K562 (cell line): ENCODE measurements at regions not wholly inside any gene's neighbourhood (a gene's known extent, or its start where the extent isn't known, plus 50 kb on each side); places are given as distances from the start of the nearest gene placed in this dataset.

Experiments
- ATAC-seq: fragments of 200-7000 bp; cut with Tn5 transposase; 3 replicates; pipeline ENCODE4 v1.9.1; 2020; ENCODE audit warnings: moderate library complexity
- BruUV-seq: library from RNA; stranded (reverse); fragments of 400-500 nt; replicated peaks from 2 replicates; lab custom pipeline; 2021; lab: Mats Ljungman, UMichigan
- CTCF ChIA-PET: fragments of 300-600 bp; formaldehyde crosslinking; extraction: SDS; loops from one replicate; lab custom pipeline; 2021; ENCODE audit warnings: low intra/inter-chr PET ratio; lab: Yijun Ruan, JAX
- POLR2A ChIA-PET: fragments of 300-600, 350-650 bp; sonication (Branson Sonifier 250); formaldehyde crosslinking; extraction: SDS; loops from one replicate; lab custom pipeline; 2021; ENCODE audit warnings: antibody characterized with exemption, inconsistent platforms; lab: Yijun Ruan, JAX
- DNase-seq, 4 experiments: peaks; one replicate each; pipeline versions ENCODE4 v3.0.0 to v3.0.0-alpha.2; 2011 to 2018; ENCODE audit warnings: low spot score in 3 of 4, mixed read lengths in 3 of 4; ENCODE audit errors: extremely low read depth in 1 of 4
- FAIRE-seq: peaks from 2 replicates; lab custom pipeline; 2011; peaks lifted over from hg19 to GRCh38; lab: Jason Lieb, UNC
- H2AFZ ChIP-seq: 2 replicates; pipeline ENCODE4 v1.6.0; 2011; ENCODE audit warnings: low read depth, low read length, control low read depth, inconsistent platforms
- H3K27ac ChIP-seq: fragments of 200-600 bp; 3 replicates; pipeline ENCODE4 v1.8.0; 2011; ENCODE audit warnings: low read depth, mild to moderate bottlenecking, control low read depth, inconsistent platforms, low read length, moderate library complexity, mixed read lengths; ENCODE audit errors: extremely low read depth
- H3K27me3 ChIP-seq, 2 experiments: fragments of 300-600 bp in 1 of 2; 2 replicates in 1 of 2; 3 replicates in 1 of 2; pipeline versions ENCODE4 v1.6.0 to v1.8.0; 2011; ENCODE audit warnings: inconsistent platforms in 2 of 2, low read length in 2 of 2, mild to moderate bottlenecking in 1 of 2, mixed read lengths in 1 of 2, moderate library complexity in 1 of 2; ENCODE audit not compliant: control insufficient read depth in 2 of 2, insufficient read depth in 2 of 2
- H3K36me3 ChIP-seq: fragments of 300-600 bp; 3 replicates; pipeline ENCODE4 v1.8.0; 2011; ENCODE audit warnings: mild to moderate bottlenecking, low read length, inconsistent platforms; ENCODE audit not compliant: control insufficient read depth, insufficient read depth
- H3K4me1 ChIP-seq, 2 experiments: fragments of 200-600 bp in 1 of 2; replicated peaks in 1 of 2; 2 replicates in 1 of 2; 3 replicates in 1 of 2; pipeline versions ENCODE4 v1.5.1 to v1.8.0; 2011; ENCODE audit warnings: inconsistent platforms in 2 of 2, low read length in 2 of 2, mild to moderate bottlenecking in 1 of 2, mixed read lengths in 1 of 2, moderate library complexity in 1 of 2; ENCODE audit not compliant: control insufficient read depth in 2 of 2, insufficient read depth in 2 of 2
- H3K4me2 ChIP-seq: 2 replicates; pipeline ENCODE4 v1.6.1; 2011; ENCODE audit warnings: low read length, control low read depth, inconsistent platforms, mixed read lengths; ENCODE audit not compliant: insufficient read depth
- H3K4me3 ChIP-seq: fragments of 200-600 bp; sonication (generic), shearing (Covaris generic); 2 replicates; pipeline ENCODE4 v1.5.1; 2016; ENCODE audit warnings: control low read depth, inconsistent platforms
- H3K79me2 ChIP-seq: fragments of 200-600 bp; 3 replicates; pipeline ENCODE4 v1.8.0; 2011; ENCODE audit warnings: low read length, inconsistent platforms; ENCODE audit not compliant: control insufficient read depth, insufficient read depth
- H3K9ac ChIP-seq, 2 experiments: 2 replicates each; pipeline versions ENCODE4 v1.6.0 to v1.6.1; 2011; ENCODE audit warnings: low read depth in 2 of 2, low read length in 2 of 2, control low read depth in 1 of 2, inconsistent platforms in 1 of 2, mild to moderate bottlenecking in 1 of 2, mixed read lengths in 1 of 2; ENCODE audit not compliant: insufficient read depth in 1 of 2
- H3K9me1 ChIP-seq: one replicate; pipeline ENCODE4 v1.6.0; 2011; ENCODE audit warnings: inconsistent platforms, mild to moderate bottlenecking, low read length, moderate library complexity; ENCODE audit not compliant: control insufficient read depth, insufficient read depth
- H3K9me3 ChIP-seq: replicated peaks from 2 replicates; pipeline ENCODE4 v1.5.1; 2011; ENCODE audit warnings: low read depth, low read length, inconsistent platforms; ENCODE audit not compliant: control insufficient read depth, insufficient read depth
- H4K20me1 ChIP-seq: replicated peaks from 2 replicates; pipeline ENCODE4 v1.6.1; 2011; ENCODE audit warnings: low read length, inconsistent platforms, mixed read lengths; ENCODE audit not compliant: control insufficient read depth, insufficient read depth
- ARNT ChIP-seq, 2 experiments: fragments of 450-650 bp; IDR thresholded peaks; 2 replicates each; pipeline ENCODE4 v1.6.1; 2016; ENCODE audit warnings: mild to moderate bottlenecking in 1 of 2
- CGGBP1 ChIP-seq: fragments of 250-450 bp; sonication (Bioruptor Pico); IDR thresholded peaks from 2 replicates; pipeline ENCODE4 v1.9.0; 2021; ENCODE audit warnings: mild to moderate bottlenecking
- GTF2A2 ChIP-seq: IDR thresholded peaks from 2 replicates; pipeline ENCODE4 v1.6.1; 2016; ENCODE audit warnings: mild to moderate bottlenecking, missing genetic modification characterization, missing compliant biosample characterization
- MCM3 ChIP-seq: fragments of 450-650 bp; IDR thresholded peaks from 2 replicates; pipeline ENCODE4 v1.6.1; 2016
- MGA ChIP-seq: fragments of 450-650 bp; IDR thresholded peaks from 2 replicates; pipeline ENCODE4 v1.6.1; 2016; ENCODE audit warnings: mild to moderate bottlenecking, moderate library complexity
- SOX6 ChIP-seq: fragments of 450-650 bp; IDR thresholded peaks from 2 replicates; pipeline ENCODE4 v1.6.1; 2014; ENCODE audit warnings: mild to moderate bottlenecking
- TEAD2 ChIP-seq: fragments of 450-650 bp; IDR thresholded peaks from 2 replicates; pipeline ENCODE4 v1.6.1; 2016; ENCODE audit warnings: missing genetic modification characterization, control low read depth, missing compliant biosample characterization
- U2AF2 ChIP-seq: fragments of 200-400 bp; formaldehyde crosslinking; optimal IDR thresholded peaks from 2 replicates; pipeline ENCODE3; 2017; ENCODE audit warnings: low read depth, mild to moderate bottlenecking, low read length
- YBX1 ChIP-seq: fragments of 450-650 bp; IDR thresholded peaks from 2 replicates; pipeline ENCODE4 v1.7.1; 2016; ENCODE audit warnings: mild to moderate bottlenecking
- ZBTB34 ChIP-seq: fragments of 250-450 bp; sonication (Bioruptor Pico); IDR thresholded peaks from 2 replicates; pipeline ENCODE4 v1.8.0; 2021; ENCODE audit warnings: mild to moderate bottlenecking, moderate library complexity
- ZNF146 ChIP-seq: IDR thresholded peaks from one replicate; pipeline ENCODE4 v1.6.1; 2018; ENCODE audit warnings: missing compliant biosample characterization; ENCODE audit not compliant: unreplicated experiment
- ZNF239 ChIP-seq: fragments of 250-450 bp; sonication (Bioruptor Pico); IDR thresholded peaks from 2 replicates; pipeline ENCODE4 v1.4.0; 2020; ENCODE audit warnings: mild to moderate bottlenecking
- ZNF384 ChIP-seq: IDR thresholded peaks from 2 replicates; pipeline ENCODE4 v1.6.1; 2012; ENCODE audit warnings: low read depth, low read length, improper control_type of control experiment
- WGBS: fragments of 100-300 bp; shearing (Covaris generic); methylation state at CpG from one replicate; pipeline ENCODE4 v1.1.6; 2016; ENCODE audit warnings: low coverage, mixed read lengths; ENCODE audit not compliant: insufficient coverage; ENCODE audit errors: missing lambda C conversion rate; 5-methylcytosine and 5-hydroxymethylcytosine counted together
- in situ Hi-C: fragments of 300-500 bp; cut with MboI; formaldehyde crosslinking; loops from 4 replicates; pipeline ENCODE4 v1.15.0; 2018; ENCODE audit warnings: inconsistent platforms, mixed read lengths
- intact Hi-C: fragments of 100-400 bp; cut with micrococcal nuclease; formaldehyde crosslinking; loops from 2 replicates; pipeline ENCODE4 v1.14.2; 2022

- BruUV-seq: no TSS peak
- Histone ChIP-seq H3K4me3 (no peak overlapping the region), H3K4me1 (no peaks in the 10 kb centered on the region), H3K27ac (no peak overlapping the region), H3K4me2 (no peak overlapping the region), H3K9me1 (no peaks in the 10 kb centered on the region), H3K9ac (no peak overlapping the region), H3K27me3 (no peaks in the 10 kb centered on the region), H3K36me3 (no peaks in the 10 kb centered on the region), H3K79me2 (no peaks in the 10 kb centered on the region), H3K9me3 (no peaks in the 10 kb centered on the region), H4K20me1 (no peaks in the 10 kb centered on the region; the same call in 1 of the 2 replicates), H2AFZ (no peak overlapping the region)
- CTCF ChIA-PET: no interaction called here
- intact Hi-C loops (no loop called here), in situ Hi-C loops (no loop called here)
- FAIRE-seq (no peak), ATAC-seq (no peak), DNase-seq (no peak)
- POLR2A ChIA-PET: no interaction called here
- 6% methylated on average over 3 of the region's 3 CpGs for WGBS
- TF ChIP-seq ZNF384: no peak
- TF ChIP-seq TEAD2: no peak
- TF ChIP-seq YBX1: no peak
- TF ChIP-seq ARNT (IDR thresholded peaks at IDR 0.05): no peak
- no peak for TF ChIP-seq ZNF146 (CRISPR knock-in tag)
- no peak for TF ChIP-seq ZBTB34 (CRISPR knock-in tag)
- no peak for TF ChIP-seq GTF2A2
- no peak for TF ChIP-seq U2AF2
- no peak for TF ChIP-seq MGA
- TF ChIP-seq SOX6: no peak
- no peak for TF ChIP-seq MCM3
- no peak for TF ChIP-seq ZNF239 (CRISPR knock-in tag)
- TF ChIP-seq CGGBP1: no peak
Measured at GRCh38 chr5:42235837-42236236, 187.4 kb upstream of the GHR start.
